ENCODE measurements at regions not wholly inside any gene's neighbourhood (a gene's known extent, or its start where the extent isn't known, plus 50 kb on each side); places are given as distances from the start of the nearest gene placed in this dataset.

DNA sequence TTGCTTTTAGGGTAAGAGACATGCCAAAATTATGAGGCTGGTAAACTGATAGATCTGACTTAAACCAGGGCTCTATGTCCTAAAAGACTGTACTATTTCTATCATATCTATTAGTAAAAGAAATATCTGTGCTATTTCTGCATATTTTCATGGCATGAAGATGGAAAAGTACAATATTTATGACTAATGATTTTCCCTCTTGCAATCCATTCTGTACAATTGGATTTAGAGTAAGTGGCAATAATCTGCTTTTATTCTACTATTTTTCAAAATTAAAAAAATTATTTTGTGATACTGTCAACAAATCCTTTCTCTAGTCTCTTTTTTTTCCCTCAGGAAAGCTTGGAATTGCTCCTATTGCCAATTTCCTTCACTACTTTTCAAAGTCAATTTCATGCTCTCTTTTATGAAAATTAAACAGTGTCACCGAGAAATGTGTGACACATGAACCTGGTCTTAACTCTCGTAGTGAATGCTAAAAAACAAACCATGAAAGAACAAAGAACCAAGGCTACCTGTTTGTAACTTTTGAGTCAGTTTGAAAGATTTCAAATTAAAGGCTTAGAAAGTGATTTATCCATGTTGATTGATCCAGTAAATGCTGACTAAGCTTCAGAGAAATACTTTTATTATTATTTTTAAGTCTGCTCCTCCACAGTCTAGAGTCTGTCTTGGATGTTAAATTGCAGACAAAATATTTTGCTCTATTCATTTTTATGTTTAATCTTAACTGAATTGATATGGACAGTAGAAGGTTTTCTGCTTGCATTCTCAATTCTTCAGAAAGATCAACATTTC is 262.7 kb upstream of the CHRM2 start:
- TF ChIP-seq, protein P1, sequence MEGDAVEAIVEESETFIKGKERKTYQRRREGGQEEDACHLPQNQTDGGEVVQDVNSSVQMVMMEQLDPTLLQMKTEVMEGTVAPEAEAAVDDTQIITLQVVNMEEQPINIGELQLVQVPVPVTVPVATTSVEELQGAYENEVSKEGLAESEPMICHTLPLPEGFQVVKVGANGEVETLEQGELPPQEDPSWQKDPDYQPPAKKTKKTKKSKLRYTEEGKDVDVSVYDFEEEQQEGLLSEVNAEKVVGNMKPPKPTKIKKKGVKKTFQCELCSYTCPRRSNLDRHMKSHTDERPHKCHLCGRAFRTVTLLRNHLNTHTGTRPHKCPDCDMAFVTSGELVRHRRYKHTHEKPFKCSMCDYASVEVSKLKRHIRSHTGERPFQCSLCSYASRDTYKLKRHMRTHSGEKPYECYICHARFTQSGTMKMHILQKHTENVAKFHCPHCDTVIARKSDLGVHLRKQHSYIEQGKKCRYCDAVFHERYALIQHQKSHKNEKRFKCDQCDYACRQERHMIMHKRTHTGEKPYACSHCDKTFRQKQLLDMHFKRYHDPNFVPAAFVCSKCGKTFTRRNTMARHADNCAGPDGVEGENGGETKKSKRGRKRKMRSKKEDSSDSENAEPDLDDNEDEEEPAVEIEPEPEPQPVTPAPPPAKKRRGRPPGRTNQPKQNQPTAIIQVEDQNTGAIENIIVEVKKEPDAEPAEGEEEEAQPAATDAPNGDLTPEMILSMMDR (IDR thresholded peaks at IDR 0.05; ENCODE audit: low read depth, low read length, missing control alignments): no peak
- no peak for DNase-seq (ENCODE audit: low read depth)
- H3K4me3 ChIP-seq (ENCODE audit: low read depth, low read length): no peak overlapping the region

DNA sequence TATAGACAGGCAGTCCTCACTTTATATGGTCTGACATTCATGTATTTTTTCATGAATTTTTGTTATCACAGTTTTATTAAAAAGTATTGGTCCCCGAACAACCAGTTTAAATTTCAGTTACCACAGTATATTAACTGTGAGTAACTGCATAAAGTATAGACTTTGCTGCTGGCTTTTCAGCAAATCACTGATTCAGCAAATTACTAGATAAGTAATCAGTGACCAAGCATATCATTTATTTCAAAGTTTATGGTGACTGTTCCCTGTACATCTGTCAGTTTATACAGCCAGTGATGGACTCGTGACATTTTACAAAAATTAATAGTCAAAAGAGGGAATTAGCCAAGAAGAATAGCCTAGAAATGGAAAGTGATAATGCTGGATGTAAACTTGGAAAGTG is 266.7 kb upstream of the CHRM2 start:
- DNase-seq (ENCODE audit: low read depth): no peak
- no peak overlapping the region for H3K4me3 ChIP-seq (ENCODE audit: low read depth, low read length)
- TF ChIP-seq, protein P1 (IDR thresholded peaks at IDR 0.05; ENCODE audit: low read depth, low read length, missing control alignments): no peak

DNA sequence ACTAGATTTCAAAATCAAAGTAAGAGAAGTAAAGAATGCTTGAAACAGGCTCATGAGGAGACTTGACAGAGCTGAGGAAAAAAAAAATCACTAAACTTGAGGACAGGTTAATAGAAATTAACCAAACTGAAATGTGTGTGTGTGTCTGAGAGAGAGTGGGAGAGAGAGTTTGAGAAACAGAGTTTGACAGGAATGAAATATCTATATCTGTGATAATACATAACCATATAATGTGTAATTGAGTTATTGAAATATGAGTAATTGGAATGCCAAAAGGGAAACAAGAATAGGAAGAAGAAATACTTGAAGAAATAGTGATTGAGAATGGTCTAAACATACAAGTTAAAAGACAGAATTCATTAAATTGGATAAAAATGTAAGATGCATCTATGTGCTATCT is 268.0 kb upstream of the CHRM2 start:
- no peak for DNase-seq (ENCODE audit: low read depth)
- H3K4me3 ChIP-seq (ENCODE audit: low read depth, low read length): no peak overlapping the region
- TF ChIP-seq, protein P1 (IDR thresholded peaks at IDR 0.05; ENCODE audit: low read depth, low read length, missing control alignments): no peak

DNA sequence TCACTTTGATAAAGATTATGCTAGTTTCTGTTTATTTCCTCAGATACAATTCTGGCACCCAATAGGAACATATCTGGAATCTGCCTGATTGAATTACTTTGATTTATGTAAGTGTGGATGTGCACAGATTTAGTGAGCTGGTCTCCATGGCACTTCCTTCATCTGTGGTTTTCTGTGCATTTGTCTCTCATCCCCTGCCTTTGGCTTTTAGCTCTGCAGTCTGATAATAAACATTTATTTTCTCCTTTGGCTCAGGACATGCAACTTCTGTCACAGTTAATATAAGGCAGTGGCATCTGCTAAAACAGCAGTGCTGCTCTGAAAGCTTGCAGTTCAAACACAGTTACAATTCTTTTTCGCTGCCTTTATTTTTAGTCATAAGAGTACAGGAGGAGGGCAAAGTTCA is 273.7 kb upstream of the CHRM2 start:
- no peak for DNase-seq (ENCODE audit: low read depth)
- no peak overlapping the region for H3K4me3 ChIP-seq (ENCODE audit: low read depth, low read length)
- TF ChIP-seq, protein P1 (IDR thresholded peaks at IDR 0.05; ENCODE audit: low read depth, low read length, missing control alignments): no peak

DNA sequence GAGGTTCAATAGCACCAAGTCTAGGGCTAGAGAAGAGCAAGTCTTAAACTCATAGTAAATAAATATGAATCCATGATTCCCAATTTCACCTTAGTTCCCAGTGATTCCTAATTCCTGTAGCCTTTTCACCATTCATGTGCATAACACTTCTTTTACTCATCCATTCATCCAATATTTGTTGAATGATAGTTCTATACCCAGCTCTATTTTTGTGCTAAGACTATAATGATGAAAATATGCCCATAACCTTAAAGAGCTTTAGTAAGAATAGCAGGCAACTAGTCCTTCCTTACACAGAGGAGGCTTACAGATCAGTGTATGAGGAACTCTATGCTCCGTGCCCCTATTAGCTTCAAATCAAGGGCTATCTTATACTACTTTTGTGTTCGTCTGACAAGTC is 280.2 kb upstream of the CHRM2 start:
- H3K4me3 ChIP-seq (ENCODE audit: low read depth, low read length): no peak overlapping the region
- TF ChIP-seq, protein P1 (IDR thresholded peaks at IDR 0.05; ENCODE audit: low read depth, low read length, missing control alignments): no peak
- DNase-seq (ENCODE audit: low read depth): no peak

DNA sequence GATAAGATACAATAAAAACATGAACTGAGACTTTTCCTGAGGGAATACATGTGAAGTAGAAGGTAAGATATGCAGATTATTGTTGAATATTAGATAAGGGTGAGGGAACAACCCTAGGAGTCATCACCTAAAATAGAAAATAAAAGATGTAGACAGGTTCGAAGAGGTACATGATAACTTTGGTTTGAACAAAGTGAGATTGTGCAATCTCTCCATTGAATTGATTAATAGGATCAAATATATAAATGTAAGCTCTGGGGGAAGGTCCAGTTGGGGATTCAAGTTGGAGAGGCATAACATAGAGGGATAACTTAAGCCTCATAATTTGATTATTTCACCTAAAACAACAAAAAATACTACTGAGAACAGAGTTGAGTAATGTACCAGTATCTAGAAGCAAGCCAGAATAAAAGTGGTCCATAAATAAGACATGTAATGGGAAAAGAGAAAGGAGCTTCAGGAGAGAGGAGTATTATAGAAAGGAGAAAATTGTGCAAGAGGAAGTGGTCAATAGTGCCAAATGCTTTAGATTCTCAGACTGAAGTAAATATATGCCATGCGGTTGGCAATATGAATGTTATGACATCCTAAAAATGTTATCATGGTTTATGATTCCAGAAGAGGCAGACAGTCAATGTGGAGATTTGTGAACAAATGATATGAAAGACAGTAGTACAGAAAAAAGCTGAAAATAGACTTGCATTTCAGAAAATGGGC is 282.3 kb upstream of the CHRM2 start:
- no peak overlapping the region for H3K4me3 ChIP-seq (ENCODE audit: low read depth, low read length)
- DNase-seq (ENCODE audit: low read depth): no peak
- TF ChIP-seq, protein P1 (IDR thresholded peaks at IDR 0.05; ENCODE audit: low read depth, low read length, missing control alignments): no peak

All from GM12864 (cell line).